ENCODE measurements at regions not wholly inside any gene's neighbourhood (a gene's known extent, or its start where the extent isn't known, plus 50 kb on each side); places are given as distances from the start of the nearest gene placed in this dataset.

- POLR2A ChIA-PET = interaction anchor here (1.1 kb wide), 1 partner anchor 154 kb away, joined by 5 read pairs; the partner anchor contains the start of gene PMAIP1
- no peaks in the 10 kb centered on the region for H3K9me3 ChIP-seq (ENCODE audit: control insufficient read depth, insufficient read depth, low read depth, low read length)
- CTCF ChIA-PET = interaction anchor here (0.6 to 1.3 kb wide), 4 partner anchors 58 to 493 kb away, joined by 3 to 4 read pairs (median 4); no protein-coding TSS in a partner anchor
- no peaks in the 10 kb centered on the region for H3K4me1 ChIP-seq (ENCODE audit: control insufficient read depth, insufficient read depth, low read length)
- H3K36me3 ChIP-seq (ENCODE audit: control insufficient read depth in 2 of 2, insufficient read depth in 1 of 2, low read length in 2 of 2) = no peaks in the 10 kb centered on the region
- H3K27ac ChIP-seq (ENCODE audit: extremely low read depth, low read depth, low read length) = no peak overlapping the region
- TF ChIP-seq SP3 (tag by site-specific recombination; IDR thresholded peaks at IDR 0.05) (0 out of 2 replicates have a peak, but pooled peaks have one; percentile 17), BCL11B (tag by site-specific recombination; IDR thresholded peaks at IDR 0.05; ENCODE audit: low read depth) (no peak), MYNN (tag by site-specific recombination; IDR thresholded peaks at IDR 0.05; ENCODE audit: borderline replicate concordance) (no peak), ZNF621 (tag by site-specific recombination; IDR thresholded peaks at IDR 0.05) (no peak), ZNF660 (tag by site-specific recombination; IDR thresholded peaks at IDR 0.05) (0 out of 2 replicates have a peak, but pooled peaks have one; percentile 48), CTCF (tag by site-specific recombination; IDR thresholded peaks at IDR 0.05) (no peak), ZNF768 (tag by site-specific recombination; IDR thresholded peaks at IDR 0.05) (no peak), INSM2 (tag by site-specific recombination; IDR thresholded peaks at IDR 0.05) (no peak), ZNF280D (tag by site-specific recombination; IDR thresholded peaks at IDR 0.05) (no peak), ZNF626 (tag by site-specific recombination; IDR thresholded peaks at IDR 0.05) (no peak), ZNF138 (tag by site-specific recombination; IDR thresholded peaks at IDR 0.05; ENCODE audit: borderline replicate concordance) (no peak), ZNF394 (tag by site-specific recombination; IDR thresholded peaks at IDR 0.05; ENCODE audit: borderline replicate concordance) (no peak), ZNF610 (tag by site-specific recombination; IDR thresholded peaks at IDR 0.05; ENCODE audit: borderline replicate concordance) (no peak), ZNF776 (tag by site-specific recombination; IDR thresholded peaks at IDR 0.05; ENCODE audit: borderline replicate concordance) (no peak), ZNF292 (tag by site-specific recombination; IDR thresholded peaks at IDR 0.05; ENCODE audit: borderline replicate concordance, low read depth) (no peak), KLF16 (tag by site-specific recombination; IDR thresholded peaks at IDR 0.05) (no peak), ZNF391 (tag by site-specific recombination; IDR thresholded peaks at IDR 0.05; ENCODE audit: borderline replicate concordance, low read depth) (no peak), ZNF629 (tag by site-specific recombination; IDR thresholded peaks at IDR 0.05) (peak; percentile 47; the same call in 1 of the 2 replicates), GLIS2 (tag by site-specific recombination; IDR thresholded peaks at IDR 0.05) (no peak), ZNF585B (tag by site-specific recombination; IDR thresholded peaks at IDR 0.05) (no peak), ZFP37 (tag by site-specific recombination; IDR thresholded peaks at IDR 0.05) (peak; percentile 71), ZNF560 (tag by site-specific recombination; IDR thresholded peaks at IDR 0.05; ENCODE audit: borderline replicate concordance) (no peak)
- no peak overlapping the region for H3K4me3 ChIP-seq (ENCODE audit: low read depth, low read length)
Observed at GRCh38 chr18:60053747-60054304, 154.0 kb downstream of the PMAIP1 start.

Data from HEK293 (cell line).